NCI-H2081 treated with DMSO at 0.1 percent for 48 hours (cell line): ENCODE measurements at regions not wholly inside any gene's neighbourhood (a gene's known extent, or its start where the extent isn't known, plus 50 kb on each side); places are given as distances from the start of the nearest gene placed in this dataset.
A peak's percentile ranks its signal among the peaks of the same experiment; 100 is the strongest.
"Not testable (repeated sequence)": the region's sequence is repeated elsewhere in the genome, so short reads cannot be mapped to it uniquely, and the experiment has no call there.

ENCODE experiments used
- DNase-seq: peaks from one replicate; lab custom pipeline; 2025; lab: John Stamatoyannopoulos, UW

DNA sequence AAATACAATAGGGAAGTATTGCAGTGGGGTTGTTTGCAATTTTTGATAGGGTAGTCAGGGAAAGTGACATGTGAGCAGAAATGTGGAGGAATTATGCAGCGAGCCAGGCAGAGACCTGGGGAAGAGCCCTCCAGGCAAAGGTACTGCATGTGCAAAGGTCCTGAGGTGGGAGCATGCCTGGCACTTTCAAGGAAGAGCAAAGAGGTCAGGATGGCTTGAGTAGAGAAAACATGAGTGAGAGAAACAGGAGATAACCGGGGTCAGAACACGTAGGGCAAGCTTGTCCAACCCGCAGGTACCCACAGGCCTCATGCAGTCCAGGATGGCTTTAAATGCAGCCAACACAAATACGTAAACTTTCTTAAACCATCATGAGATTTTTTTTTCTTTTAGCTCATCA is 71.0 kb downstream of the COQ2 start:
- DNase-seq = no peak

DNA sequence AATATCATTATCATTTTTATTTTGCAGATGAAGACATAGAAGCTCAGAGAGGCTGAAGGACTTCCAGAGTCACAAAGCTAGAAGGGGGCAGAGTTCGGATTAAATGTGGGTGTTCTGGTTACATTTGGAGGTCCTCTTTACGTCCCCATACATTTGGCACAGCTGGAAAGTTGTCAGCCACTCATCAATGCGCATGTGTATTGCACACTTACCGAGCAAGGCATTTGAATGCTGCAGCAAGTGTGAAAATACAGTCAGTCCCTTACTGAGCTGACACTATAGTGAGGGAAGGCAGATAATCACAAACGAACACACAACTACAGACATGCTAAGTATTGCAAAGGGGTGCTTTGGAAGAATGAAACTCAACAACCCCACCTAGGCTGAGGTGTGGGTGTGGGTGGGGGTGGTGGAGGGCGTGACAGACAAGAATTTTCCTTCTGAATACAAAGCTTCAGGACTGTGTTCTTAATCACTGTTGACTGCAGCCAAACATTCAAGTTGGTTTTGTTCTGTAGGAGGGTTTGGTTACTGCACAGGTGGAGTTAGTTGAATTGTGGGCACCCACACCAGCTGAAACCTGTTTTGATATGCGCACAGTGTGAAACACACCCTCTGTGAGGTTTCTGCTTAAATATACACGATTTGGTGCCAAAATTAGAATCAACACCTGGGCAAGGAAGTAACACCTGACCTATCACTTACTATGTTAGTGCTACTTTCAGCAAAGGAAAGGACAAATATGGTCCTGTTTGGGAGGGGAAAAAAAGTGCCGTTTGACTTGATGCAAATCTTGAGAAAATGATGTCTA is 72.4 kb downstream of the COQ2 start:
- DNase-seq = peak; percentile 39

DNA sequence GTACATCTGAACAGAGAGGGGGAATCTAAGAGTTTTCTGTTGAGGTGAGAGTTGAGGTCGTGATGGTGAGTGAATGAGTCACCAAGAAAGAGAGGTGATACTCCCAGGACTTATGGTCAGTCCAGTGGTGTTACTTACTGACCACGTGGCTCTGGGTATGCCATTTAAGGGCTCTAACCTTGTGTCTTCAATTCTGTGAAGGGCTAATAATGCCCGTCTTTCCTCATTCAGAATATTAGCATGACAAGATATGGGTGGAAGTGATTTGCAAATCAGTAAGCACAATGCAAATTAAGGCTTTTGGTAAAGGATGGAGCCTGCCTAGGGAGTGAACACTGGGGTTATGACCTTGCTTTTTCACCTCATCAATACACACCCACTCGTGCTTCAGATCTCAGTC is 75.2 kb downstream of the COQ2 start:
- DNase-seq = no peak

DNA sequence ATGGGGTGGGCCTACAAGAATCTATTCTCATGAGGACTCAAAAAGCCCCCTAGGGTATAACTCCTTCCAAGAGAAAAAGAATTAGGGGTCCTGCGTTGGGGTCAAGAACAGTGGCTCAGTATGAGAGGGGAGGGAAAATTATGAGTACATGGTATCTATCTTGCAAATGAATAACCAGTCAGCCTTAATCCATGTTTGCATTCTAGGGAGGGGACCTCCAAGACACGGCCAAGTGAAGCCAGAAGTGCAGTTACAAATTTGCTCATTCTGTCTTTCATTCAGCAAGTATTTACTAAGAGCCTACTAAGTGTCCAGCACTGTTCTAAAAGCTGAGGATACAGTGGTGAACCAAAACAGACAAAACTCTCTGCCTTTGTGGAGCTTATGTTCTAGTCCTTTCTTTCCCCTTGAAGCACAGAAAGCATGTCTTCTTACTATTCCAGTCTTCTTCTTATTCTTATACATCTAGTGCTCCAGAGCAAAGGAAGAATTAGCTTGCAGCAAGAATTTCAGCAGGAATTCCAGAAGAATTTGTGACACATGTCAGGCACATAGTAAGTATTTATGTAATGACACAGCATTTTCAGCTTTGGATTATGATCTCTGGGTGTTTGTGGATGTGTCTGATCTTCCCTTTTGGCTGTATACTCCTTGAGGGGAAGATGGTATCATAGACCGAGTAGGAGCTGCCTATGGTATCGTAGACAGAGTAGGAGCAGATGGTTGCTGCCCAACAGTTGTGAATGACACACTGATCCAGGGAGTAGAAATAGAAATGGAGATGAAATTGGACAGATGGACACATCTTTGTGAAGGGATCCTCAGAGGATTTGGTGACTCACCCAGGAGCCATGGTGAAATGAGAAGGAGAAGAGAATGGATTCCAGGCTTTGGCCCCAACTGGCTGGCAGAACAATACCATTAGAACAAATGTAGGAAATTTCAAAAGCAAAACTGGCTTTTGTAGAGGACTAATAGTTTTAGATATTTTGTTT is 75.9 kb downstream of the COQ2 start:
- DNase-seq = no peak

DNA sequence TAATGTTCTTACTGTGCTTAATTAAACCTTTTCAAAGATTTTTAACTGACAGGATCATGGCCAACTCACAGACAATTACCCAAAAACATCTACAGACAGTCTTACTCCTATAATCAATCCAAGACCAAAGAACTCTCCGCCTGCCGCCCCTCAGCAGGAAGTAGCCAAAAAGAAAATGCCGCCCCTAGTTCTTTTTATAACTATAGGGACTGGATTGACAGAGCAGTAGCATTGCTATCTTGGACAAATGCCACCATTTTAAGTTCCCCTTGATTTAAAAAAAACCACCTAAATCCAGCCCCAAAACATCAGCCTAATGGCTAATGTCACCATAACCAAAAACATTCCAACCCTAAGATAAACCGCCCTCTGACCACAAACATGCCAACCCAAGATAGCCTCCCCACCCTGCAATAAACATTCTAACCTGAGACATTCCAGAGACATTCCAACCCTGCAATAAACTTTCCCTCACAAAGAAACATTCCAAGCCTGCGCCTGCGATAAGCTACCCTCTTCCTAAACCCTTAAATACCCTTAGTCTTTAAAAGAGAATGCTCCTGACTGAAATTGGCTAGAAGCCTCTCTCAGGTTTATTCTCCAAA is 77.0 kb downstream of the COQ2 start:
- DNase-seq = no peak

DNA sequence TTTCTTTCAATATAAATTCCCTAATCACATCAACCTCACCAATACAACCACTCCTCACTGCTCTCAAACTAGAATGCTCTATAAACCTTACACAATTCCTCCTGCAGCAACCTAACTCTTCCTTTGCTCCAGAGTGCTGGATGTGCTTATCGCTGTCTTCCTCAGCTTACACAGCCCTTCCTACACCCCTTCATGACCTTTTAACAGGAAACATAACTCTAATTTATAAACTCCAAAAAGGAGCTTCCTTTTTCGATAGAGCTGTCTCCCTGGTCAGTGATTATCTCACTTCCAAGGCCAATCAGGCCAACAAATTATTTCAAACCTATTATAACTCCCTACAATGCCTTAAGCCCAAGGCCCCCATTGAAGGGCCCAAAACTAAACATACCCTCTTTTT is 78.8 kb downstream of the COQ2 start:
- DNase-seq = no peak

DNA sequence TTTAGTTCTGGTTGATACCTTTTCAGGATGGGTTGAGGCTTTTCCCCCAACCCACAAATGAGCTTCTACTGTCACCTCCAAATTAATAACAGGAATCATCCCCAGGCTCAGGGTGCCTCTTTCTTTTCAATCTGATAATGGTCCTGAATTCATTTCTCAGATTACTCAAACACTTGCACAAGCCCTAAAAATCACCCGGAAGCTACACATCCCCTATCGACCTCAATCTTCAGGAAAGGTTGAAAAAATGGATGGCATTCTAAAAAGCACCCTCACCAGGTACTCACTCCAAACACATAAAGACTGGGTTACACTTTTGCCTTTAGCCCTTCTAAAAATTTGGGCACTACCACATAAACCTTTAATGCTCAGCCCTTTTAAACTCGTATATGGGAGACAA is 79.9 kb downstream of the COQ2 start:
- DNase-seq = no peak

DNA sequence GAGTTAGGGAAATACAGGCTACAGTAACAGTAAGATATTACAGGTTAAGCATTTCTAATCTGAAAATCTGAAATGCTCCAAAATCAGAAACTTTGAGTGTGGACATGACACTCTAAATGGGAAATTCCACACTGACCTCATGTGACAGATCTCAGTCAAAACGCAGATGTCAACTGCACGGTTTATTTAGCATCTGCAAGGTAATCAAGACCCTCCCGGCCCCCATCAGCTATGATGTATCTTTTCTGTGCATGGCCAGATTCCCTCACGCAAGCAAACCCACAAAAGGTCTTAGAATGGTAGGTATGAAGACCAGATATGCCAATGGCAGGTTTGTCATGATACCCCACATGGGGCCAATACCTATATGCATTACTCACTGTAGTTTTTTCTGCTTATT is 82.8 kb downstream of the COQ2 start:
- DNase-seq = no peak

DNA sequence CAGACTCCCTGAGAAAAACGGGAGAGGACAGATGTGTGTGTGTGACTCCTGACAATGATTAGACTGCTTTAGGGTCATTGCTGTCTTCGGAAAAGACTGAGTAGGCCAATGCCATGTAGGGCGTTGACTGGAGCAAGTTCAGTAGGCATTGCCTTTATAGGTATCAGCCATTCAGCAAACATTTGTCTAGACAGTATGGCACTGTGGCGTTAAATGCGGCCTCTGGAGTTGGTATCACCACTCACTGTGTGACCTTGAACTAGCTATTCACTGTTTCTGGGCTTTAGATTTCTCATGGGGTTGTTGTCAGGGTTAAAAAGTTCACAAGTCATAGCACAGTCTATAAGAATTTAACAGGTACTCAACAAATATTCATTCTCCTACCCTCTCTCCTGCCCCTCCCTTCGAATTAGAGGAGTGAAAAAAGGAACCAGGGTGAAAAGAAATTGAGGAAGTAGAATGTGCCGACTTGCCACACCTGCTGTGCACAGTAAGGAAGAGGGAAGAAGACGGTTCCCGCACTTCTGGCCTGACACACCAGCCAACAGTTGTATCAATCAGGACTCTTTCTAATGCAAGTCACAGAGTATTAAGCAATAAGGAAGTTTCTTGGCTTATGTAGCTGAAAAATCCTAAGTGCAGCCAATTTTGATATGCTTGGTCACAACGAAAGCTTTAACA is 83.2 kb upstream of the PLAC8 start:
- no peak for DNase-seq

DNA sequence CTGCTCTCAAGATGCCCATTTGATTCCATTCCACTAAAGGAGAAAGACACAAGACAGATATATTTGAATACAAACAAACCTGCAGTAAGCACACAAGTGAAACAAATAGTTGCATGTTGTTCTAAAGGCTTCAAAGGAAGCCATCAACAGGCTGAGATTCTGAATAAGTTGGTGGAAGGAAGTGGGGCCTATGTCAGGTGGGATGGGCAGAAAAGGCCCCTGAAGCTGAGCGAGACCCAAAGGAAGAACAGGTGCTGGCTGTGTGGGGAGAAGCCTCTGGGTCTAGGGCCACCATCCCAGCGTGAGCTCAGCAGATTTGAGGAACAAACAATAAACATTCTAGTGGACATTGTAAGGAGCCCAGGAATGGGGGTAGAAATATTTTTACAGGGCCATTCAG is 82.4 kb upstream of the PLAC8 start:
- DNase-seq = no peak

DNA sequence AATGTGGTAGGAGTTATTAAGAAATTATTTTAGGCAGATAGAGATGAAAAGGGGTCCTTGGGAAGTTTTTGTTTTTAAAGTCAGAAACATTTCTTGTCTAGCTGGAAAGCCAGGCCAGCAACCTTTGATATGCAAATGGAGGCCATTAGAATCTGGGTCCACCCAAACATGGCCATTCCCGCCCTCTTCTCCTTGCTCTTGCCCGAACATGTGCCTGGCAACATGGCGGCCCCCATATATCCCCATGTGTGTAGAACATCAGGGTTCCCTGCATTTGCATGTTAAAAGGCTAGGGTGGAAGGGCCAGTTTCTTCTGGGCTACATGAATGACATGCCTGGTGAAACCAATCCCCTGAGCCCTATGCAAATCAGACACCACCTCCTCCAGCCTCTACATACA is 80.7 kb upstream of the PLAC8 start:
- DNase-seq = no peak

DNA sequence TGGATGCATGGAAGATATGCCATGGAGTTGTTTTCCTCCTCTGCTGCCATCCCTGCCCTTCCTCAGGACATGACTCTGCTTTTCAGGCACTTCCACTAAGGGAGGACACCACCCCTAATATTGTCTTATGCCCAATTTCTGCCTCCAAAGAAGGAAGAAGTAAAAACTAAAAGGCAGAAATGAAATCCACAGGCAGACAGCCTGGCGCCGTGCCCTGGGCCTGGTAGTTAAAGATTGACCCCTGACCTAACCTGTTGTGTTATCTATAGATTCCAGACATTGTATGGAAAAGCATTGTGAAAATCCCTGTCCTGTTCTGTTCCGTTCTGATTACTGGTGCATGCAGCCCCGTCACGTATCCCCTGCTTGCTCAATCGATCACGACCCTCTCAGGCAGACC is 80.1 kb upstream of the PLAC8 start:
- DNase-seq = not testable (repeated sequence)

DNA sequence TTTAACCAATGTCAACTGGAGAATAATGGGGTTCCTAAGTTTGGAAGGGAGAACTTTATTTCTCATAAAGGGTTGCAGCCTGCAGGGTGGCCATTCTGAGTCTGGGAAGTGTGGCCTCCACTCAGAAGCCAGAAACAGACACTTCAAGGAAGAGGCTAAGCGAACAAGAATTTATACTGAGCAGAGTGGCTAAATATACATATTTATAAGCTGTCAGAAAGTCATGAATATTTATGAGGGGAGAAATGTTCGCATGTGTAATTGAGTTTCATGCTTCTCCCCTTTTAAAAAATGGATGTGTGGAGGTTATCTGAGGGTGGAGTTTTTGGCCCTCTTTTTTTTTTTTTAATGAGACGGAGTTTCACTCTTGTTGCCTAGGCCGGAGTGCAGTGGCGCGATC is 78.1 kb upstream of the PLAC8 start:
- no peak for DNase-seq

DNA sequence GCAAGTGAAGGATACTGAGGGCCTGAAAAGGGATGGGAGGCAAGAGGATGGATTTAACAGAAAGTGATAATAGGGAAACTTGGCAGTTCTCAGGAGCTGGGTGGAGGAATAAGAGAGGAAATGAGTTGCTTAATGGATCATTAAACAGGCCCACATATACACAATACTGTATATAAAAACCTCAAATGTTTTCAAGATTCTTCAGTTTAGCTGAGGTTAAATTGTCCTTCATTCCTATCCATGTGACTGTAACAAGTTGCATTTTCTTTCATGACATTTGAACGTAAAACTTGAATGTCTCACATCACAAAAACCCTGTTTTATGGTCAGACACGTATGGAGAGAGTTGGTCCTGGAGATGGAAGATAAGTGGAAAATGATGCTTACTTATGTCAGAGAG is 76.5 kb upstream of the PLAC8 start:
- no peak for DNase-seq

DNA sequence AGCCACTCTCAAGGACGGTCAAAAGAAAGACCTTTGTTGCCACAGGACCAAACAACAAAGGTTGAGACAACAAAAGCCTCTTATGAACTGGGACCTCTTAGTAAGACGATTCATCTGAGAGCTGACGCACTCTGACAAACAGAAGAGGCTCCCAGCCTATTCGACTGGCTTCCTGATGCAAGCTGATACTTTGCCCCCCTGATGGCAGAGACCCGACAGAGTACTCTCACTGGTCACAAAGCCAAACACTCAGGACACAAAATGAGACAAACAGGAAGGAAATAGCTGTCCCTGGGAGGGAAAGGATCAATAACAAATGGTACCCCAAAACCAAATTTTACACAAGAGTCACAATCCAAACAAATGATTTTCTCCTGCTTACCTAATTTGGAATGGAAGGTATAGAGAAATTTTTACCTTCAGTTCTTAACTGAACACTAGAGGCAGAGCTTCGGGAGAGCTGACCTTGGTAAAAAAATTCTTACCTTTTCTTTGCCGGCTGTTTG is 75.2 kb upstream of the PLAC8 start:
- no peak for DNase-seq

DNA sequence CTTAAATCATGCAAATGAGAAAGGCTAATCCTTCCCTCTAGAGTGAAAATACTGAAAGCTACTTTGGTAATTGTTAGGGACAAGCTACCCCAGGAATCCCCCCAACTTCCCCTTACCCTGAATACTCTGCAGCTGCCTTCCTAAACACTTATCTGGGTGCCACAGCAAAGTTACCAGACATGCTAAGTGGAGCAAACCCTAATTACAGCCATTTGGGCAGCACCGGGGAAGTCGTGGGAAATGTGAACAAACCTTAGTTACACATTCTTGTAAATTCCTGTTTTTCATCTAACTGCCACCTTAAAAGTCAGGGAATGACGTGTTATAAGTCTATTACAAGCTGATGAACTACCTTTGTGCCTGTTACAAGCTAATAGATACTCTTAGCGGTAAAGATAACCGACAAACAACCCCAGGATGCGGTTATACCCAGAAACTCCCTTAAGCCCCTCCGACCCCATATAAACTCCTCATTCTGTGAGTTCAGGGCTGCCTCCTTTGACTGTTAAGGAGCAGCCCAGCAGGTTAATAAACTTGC is 66.0 kb upstream of the PLAC8 start:
- DNase-seq = no peak

DNA sequence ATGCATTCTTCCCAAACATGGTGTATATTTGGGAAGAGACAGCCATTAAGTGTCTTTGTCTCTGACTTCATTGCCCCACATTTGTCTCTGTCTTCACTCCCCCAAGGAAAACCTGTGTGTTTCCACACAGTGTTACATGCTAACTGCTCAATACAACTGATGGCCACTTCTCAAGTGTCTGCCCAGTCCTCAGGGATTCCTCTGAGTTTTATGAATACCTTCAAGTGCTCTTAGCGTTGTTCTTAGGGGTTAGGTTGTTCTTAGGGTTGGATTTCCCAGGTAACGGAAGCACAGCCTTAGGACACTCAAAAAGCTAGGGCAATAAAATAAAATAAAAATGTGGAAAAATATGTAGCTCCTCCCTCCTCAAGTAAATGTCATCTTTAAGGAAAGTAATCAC is 64.7 kb upstream of the PLAC8 start:
- no peak for DNase-seq

DNA sequence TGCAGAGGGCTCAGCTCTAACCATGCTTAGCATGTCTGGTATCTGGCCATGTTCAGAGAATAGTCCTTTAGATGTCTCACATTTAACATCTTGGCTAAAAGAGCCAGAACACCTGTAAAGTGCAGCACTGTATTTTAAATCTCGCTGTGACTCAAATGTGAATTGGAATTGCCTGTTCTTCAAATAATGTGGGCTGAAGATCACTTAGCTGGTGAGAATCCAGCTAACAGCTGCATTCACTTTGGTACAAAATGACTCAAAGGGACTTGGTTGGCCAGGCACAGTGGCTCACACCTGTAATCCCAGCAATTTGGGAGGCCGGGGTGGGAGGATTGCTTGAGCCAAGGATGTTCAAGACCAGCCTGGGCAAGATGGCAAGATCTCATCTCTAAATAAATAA is 63.5 kb upstream of the PLAC8 start:
- no peak for DNase-seq

DNA sequence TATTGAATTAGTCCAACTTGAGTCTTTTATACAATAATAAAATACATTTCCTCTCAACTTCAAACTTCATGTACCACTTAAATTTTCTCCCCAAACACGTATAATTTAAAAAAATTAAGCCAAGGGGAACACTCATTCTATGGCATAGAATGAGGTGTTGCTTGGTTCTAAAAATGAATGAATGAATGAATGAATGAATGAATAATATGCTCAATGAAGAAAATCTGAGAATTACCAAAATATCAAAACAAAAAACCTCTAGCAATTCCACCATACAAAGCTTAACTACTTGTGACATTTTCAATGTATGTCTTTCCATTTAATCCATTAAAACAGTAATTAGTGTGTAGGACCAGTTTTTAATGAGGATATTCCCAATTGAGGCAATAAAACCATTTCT is 62.7 kb upstream of the PLAC8 start:
- DNase-seq = no peak

DNA sequence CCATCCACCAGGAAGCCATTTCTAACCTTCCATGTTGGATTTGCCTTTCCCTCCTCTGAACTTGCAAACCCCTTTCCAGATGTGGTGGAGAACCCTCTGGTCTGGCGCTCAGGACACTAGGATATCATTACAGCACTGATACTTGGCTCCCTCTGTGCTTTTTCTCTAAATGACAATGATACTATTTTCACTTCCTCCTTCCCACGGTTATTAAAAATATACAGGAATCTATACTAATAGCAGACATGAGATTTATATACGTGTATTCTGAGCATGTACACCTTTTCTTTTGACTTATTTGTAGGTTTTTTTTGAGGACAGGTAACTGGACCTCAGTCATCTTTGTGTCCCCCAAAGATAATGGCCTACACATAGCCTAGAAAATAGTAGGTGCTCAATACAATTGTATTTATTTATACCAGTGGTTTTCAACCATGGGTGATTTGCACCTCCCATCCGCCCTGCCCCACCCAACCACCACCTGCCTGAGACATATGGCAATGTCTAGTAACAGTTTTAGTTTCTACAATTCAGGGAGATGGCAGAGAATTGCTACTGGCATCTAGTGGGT is 60.4 kb upstream of the PLAC8 start:
- DNase-seq = no peak

DNA sequence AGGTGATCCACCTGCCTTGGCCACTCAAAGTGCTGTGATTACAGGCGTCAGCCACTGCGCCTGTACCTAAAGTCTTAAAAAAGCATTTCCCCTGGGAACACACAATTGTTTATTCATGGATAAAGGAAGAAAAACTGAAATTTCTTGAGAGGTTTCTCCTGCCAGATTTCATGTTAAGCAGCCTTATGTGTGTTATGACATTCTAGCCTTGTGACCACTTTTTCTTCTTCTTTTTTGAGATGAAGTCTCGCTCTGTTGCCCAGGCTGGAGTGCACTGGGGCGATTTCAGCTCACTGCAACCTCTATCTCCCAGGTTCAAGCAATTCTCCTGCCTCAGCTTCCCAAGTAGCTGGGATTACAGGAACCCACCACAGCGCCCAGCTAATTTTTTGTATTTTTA is 57.8 kb upstream of the PLAC8 start:
- no peak for DNase-seq
